DMS53 (cell line): ENCODE measurements at regions not wholly inside any gene's neighbourhood (a gene's known extent, or its start where the extent isn't known, plus 50 kb on each side); places are given as distances from the start of the nearest gene placed in this dataset.
A peak's percentile ranks its signal among the peaks of the same experiment; 100 is the strongest.

ENCODE experiments used
- DNase-seq: peaks from one replicate; lab custom pipeline; 2025; lab: John Stamatoyannopoulos, UW

DNA sequence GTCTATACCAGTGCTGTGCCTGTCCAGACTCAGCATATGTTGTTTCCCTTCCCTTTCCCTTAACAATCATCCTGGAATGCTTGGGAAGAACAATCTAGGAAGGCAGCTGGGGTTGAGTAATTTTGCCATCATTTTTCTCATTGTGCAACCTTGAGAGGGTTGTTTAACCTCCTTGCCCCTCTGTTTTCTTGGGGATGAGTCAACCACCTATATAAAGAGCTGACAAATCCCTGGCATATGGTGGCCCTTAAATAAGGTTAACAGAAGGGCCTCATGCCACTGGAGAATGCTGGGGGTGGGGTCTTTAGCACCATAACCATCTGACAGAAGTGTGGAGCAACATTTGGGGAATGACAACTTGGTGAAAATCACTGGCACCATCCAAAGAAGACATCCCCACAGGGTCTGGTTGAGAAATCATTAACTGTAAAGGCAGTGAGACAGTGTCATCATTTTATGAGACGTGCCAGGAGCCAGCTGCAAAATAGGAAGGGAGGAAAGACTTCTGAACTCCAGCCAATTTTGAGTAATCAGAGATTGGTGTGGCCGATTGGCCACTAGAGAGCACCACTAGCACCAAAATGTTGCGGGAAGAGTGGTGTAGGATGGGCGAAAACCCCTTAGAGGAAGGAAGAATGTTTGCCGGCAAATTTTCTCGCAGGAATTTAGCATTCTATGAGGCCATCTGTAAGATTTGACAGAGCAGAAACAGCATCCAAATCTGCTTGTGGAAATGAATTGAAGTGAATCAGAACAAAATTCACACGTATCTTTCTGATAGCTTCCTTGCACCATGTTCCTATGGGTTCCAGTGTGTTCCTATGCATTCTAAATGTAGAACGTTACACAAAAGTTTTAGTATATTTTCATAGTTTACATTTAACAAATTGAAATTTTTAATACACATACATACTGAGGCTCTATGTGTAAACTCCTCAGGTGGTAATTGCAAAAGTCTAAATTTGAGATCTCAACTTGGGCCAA is 113.8 kb downstream of the MSX2 start:
- peak; percentile 28 for DNase-seq

DNA sequence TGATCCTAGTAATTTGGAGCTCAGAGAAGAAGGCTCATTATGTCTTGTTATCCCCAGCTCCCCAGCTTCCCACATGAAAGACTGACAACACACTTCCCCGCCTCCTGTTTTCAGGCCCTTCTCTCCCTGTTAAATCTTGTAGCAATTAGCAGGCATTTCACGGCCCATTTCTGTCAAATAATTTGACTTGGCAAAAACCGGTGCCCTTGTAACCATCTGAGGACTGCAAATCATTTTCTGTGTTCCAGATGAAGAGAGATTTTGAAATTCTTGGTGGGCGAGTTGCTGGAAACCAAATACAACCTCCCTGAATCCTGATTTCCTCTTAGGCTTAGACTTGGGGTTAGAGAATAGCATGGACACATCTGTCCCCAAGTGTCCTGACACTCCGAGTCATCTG is 109.7 kb downstream of the MSX2 start:
- no peak for DNase-seq

DNA sequence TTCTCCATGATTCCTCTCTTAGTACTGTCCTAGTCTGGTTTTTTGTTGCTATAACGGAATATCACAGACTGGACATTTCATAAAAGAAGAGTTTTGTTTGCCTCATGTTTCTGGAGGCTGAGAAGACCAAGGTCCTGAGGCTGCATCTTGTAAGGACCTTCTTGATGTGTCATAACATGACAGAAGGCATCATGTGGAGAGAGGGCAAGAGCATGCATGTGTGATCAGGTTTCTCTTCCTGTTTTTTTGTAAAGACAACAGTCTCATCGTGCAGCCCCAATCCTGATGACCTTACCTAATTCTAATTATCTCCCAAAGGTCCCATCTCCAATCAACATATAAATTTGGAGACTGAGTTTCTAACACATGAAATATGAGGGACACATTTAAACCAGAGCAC is 108.4 kb downstream of the MSX2 start:
- no peak for DNase-seq

DNA sequence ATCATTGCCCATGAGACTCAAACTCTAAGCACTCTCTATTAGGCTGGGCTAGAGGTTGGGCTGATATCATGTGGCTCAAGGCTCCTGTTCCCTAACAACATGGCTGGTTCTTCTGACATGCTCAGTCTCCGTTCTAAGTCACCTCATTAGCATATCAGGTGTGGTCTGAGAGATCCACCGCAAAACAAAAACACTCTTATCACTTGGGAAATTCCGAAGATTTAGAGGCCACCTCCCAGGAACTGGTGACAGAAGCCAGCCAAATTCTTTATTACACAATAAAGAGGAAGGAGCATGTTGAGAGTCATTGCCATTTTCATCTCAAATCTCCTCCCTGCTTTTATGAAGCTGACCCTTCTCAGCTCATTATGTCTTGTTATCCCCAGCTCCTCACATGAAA is 107.6 kb downstream of the MSX2 start:
- no peak for DNase-seq

DNA sequence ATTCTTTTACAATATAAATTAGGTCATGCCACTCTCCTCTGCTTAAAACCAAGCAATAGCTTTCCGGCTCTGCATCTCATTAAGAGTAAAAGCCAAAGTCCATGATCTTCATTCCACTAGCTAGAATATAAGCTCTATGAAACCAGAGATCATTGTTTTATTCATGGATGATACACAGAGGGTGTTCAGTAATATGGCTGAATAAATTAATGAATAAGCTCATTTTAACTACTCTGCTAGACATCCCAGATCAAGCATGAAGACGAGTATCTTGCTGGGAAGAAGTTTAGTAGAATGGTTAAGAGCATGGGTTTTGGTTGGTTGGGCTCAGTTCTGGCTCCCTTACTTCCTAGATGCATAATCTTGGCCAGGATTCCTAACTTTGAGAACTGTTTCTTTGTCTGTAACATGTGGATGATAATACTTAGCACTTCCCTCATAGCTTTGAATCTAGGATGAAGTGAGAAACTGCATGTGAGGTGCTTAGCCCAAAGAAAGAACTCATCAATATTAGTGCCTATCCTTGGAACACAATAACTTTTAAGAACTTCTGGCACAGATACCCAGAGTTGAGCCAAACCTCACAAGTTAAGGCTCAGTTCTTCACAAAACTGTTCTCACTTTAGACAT is 106.8 kb downstream of the MSX2 start:
- no peak for DNase-seq

DNA sequence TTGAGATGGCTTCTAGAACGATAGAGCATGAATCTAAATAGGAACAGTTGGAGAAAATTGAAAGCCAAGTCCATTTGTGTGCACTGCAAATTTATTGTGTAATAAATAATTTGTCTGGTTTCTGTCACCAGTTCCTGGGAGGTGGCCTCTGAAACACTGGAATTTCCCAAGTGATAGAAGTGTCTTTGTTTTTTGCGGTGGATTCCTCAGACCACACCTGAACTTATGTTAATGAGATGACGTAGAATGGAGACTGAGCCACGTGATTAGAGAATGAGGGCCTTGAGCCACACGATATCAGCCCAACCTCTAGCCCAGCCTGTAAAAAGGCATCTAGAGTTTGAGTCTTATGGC is 105.1 kb downstream of the MSX2 start:
- no peak for DNase-seq

DNA sequence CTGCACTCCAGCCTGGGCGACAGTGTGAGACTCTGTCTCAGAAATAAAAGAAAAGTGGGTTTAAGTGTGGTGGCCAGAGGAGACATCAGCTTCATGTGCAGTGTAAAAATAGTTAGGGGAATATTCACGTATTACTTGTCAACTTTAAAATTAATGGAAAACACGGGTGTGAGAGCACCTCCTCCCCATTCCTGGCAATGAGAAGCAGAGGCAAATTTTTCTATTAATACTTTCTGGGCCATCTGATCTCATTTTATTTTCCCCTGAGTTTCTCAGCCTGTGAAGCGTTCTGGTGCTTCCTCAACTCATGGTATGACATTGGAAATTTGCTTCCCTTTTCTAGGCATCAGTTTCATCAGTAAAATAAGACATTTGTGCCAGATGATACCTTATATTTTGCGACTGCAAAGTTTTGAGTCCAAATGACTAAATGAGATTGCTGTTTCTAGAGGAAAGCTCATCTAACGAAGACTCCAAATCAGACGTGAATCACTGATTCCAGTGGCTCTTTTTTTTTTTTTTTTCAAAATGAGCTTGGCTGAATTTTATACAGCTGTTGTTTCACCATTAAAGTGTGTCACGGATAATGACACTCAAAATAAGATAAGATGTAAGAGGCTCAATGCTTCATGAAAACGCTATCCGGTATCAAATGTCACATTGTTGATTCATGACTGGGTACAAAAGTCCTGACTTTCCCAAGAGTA is 104.6 kb downstream of the MSX2 start:
- peak; percentile 8 for DNase-seq

DNA sequence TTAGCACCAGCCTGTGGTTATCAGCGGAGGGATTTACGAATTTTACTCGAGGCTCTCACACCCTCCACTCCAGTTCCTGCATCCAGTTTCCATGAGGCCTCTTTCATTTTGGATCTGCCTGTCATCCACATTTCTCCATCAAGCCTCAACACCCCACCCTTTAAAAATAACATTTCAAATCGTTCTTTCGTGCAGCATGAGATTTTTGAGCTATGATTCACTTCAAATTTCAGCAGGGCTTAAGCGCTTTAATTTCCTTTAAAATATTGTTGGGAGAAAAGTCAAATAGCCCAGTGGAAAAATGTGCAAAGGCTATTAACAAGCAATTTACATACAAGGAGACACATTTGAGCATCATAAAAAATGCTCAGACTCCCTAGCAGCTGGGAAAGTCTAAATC is 103.2 kb downstream of the MSX2 start:
- no peak for DNase-seq

DNA sequence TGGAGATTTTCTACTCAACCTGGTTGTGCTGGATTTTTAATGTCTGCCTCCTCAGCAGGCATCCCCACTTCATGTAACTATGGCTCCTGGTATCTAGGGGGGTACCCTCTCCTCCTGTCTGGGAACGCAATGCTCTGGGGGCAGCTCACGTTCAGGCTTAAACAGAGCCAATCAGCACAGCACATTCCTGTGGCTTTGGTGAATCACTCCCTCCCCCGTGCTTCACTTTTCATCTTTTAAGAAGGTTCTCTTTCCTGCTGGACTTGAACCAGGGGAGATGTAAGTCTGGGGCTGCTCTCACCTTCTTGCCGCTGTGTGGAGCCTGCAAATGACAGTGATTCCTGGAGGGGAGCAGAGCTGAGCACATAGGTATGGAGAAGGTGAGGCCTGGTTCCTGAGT is 101.2 kb downstream of the MSX2 start:
- no peak for DNase-seq

DNA sequence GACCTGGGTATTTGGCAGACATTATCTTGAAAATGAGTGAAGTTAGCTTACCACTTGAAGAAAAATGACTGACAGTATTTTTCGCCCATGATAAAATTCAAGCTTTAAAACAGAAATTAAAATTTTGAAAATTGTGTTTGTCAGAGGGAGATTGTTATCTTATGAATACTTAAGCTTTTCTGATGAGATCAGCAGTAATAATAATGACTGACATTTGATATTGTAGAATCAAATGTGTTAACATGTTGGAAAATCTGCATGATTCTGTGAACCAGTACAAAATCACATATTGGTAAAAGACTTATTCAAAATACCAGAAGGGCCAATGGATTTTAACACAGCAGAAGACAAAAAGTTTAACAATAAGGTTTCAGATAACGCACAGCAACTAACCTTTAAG is 94.0 kb downstream of the MSX2 start:
- no peak for DNase-seq

DNA sequence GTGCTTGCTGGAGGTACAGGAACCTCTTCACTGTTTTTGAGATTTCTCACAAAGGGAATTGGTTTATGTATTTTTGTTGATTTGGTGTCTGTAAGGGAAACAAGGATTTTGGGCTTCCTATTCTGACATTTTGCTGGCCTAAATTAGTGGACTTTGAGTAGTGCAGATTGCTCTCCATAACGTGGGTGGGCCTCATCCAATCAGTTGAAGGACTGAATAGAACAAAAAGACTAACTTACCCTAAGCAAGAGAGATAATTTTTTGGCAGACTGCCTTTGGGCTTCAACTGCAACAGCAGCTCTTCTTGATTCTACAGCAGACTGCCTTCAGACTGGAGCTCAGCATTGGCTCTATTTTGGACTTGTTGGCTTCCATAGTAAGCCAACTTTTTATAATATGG is 93.2 kb downstream of the MSX2 start:
- DNase-seq: no peak

DNA sequence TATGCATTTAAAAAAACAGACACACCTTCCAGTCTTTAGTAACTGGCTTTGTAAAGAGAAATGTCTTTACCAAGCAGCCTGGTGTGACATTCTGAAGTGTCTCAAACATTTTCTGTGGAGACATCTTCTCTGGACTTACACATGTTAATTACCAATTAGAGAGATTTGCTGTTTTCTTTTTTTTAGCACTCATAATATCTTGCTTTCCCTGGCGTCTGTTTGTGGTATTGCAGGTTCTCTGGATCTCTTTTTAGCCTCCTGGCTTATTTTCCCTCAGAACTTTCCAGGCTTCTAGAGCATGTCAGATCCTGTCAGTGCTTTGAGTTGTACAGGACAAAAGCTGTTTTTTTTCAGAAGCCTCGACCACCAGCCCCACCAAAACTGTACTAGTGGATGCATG is 92.5 kb downstream of the MSX2 start:
- DNase-seq: peak; percentile 22

DNA sequence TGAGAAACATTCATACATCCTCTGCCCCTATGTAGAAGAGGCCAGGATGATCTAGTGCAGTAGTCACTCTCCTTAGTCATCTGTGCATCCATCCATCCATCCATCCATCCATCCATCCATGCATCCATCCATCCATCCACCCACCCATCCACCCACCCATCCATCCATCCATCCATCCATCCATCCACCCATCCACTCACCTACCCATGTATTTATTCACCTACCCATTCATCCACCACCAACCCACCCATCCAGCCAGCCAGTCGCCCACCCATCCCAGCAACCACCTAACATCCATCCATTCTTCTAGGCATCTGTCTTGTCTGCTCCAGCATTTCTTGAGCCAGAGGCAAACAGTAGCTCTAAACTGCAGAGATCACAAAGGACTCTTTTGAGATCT is 87.1 kb downstream of the MSX2 start:
- no peak for DNase-seq

DNA sequence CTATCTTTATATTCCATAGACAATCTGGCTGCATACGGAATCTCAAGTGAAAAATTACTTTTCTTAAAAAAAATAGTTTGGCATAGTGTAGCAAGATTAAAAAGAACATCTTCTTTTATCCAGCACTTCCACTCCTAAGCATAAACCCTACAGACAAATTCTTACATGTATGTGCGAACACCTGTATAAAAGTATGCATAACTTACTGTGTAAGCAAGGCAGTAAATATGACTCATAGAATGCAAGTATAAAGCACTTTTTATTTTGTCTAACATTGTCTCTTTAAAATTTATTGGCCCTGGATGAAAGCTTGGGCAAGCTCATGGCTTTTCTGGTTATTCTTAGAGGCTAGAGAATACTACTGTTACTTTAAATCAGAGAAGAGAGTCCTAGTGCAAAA is 86.4 kb downstream of the MSX2 start:
- DNase-seq: no peak

DNA sequence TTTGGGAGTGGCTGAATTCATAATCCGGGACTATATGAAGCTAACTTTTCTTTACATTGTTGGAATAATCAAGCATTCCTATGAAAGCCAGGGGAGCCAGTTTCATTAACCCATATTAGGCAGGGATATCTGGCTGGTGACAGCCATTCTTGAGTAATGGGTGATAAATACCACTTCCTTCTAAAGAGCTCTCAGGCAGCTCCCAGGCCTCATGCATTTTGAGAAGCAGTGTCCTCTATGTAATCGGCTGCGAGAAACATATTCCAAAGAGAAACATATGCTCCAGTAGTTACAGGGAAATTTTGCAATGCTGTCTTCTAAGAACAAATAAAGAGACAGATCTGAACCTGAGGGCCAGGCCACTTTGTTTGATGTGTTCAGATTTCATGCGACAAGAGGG is 83.1 kb downstream of the MSX2 start:
- DNase-seq: no peak

DNA sequence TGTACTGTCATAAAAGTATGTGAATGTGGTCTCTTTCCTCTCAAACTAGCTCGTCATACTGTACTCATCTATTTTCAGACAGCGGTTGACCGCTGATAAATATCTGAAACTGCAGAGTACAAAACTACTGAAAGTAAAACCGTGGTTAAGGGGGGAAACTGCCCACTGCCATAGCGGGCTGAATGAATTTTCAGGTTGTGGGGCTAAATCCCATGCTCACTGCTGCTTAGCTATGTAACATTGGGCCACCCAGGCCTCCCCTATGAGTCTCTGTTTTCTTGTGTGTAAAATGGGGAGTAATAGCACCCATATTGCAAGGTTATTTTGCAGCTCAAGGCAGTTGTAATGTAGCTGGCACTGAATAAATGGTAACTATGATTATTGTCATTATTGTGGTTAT is 82.3 kb downstream of the MSX2 start:
- DNase-seq: no peak

DNA sequence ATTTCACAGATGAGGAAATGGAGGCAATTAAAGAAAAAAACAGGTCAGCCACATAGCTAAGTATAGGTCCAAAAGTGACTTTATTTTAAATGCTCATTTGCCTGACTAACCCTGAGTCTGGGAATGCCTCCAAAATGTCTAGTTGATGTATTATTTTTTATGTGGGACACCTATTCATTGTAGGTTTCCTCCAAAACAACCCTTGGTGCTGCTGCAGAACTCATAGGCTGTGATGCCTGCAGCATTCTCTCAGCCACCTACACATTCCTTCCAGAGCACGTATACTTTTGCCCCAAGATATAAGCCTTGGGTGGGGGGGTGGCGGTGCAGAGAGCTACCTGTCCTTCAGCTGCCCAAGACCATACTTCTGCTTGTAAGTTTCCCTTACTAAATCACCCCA is 77.4 kb downstream of the MSX2 start:
- no peak for DNase-seq

DNA sequence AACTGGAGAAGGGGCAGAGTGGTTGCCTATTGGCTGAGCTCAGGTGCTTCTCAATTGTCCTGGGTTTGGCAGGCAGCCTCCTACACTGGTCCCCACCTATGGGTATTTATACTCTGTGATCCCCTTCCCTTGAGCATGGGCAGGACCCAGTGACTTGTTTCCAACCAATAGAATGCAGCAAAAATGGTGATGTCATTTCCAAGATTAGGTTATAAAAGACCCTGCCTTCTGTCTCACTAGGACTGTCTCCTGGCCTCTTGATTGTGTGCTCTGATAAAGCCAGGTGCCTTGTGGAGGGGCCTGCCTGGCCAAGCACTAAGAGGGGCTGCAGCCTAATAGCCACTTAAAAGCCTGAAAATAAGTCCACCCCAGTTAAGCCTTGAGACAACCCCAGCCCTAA is 76.1 kb downstream of the MSX2 start:
- no peak for DNase-seq

DNA sequence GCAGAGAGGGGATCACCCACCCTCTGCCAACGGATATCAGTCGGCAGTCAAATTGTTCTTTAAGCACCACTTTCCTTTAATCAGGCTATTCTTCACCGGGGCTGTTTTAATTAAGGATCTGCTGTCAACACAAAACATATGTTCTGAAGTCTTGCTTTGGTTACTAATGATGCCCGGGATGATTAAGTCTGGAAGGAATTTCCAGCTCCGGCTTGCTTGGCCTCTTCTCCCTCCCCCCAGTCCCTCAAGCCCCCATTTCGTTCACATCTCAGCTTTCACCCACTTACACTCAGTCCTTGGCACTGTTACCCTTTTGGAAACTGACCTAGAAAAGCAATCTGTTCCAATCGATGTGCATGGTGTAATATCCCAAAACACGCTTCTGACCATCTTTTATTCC is 74.7 kb downstream of the MSX2 start:
- DNase-seq: no peak

DNA sequence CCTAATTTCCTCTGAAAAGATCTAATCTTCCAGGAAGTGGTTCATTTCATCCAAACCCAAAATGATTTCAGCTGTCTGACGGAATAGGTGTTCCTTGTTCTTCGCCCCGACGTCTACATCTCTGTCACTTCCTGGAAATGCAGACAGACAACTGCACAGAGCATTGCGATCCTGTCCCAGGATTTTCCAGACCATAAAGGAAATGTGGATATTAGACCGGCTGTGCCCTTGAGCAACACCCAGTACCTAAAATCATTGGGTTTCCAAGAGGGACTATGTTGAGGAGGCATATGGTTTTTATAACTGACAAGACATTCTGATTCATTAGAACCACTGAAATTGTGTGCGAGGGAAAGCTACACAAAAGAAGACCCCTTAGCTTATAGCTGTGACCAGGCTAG is 74.2 kb downstream of the MSX2 start:
- no peak for DNase-seq

DNA sequence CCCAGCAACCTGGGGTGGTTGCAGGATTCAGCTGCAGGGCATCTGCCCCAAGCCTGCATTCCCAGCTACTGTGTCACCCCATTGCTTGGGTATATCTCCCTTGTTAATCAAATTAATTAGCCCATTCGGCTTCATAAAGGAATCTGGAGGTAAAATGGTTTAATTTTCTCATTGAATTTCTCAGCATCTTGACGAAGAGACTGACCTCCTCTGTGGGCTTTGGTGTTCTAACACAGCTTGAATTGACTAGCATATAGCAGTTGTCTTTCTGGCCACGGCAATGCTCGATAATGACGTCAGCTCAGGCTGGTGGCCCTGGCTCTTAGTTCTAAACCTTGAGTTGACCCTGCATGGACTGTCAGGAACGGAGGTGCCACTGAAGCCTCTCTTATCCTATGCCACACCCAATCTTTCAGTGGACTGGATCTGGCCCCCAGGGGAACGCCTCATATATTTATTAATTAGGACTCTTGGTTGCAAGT is 72.4 kb downstream of the MSX2 start:
- no peak for DNase-seq

DNA sequence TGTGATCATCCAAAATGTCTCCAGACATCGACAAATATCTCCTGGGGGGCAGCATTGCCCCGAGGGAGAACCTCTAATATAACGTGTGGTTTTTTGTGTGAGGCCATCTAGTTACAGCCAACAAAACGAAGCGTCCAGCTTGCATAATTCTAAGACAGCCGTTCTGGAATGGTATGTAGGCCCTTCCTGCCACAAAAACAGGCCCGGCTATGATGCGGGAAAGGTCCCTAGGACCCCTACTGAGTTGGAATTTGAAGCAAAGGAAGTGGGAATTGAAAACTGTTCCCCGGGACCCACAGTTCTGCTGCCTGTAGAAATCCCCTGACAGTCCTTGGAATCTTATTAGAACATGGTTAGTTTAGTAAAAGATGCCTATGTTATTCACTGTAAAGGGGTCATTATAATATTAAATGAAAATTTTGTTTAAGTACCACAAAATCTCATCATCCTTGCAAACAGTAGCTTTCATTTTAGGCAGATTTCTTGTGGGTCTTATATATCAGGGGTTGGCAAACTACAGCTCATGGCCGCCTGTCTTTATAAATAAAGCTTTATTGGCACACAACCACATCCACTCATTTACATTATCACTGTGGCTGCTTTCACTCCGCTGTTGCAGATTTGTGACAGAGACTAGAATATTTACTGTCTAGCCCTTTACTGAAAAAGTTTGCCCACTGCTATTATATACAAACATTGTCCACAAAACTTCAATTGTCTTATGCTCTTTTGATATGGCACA is 70.7 kb downstream of the MSX2 start:
- DNase-seq: no peak
